ENCODE measurements at regions not wholly inside any gene's neighbourhood (a gene's known extent, or its start where the extent isn't known, plus 50 kb on each side); places are given as distances from the start of the nearest gene placed in this dataset.

- ATAC-seq = no peak
- DNase-seq (ENCODE audit: missing footprints) = no peak
- intact Hi-C loops (cut with DNase I) = no loop called here
These were observed 133.8 kb downstream of the TMEM38B start for GRCh38 chr9:105828171-105828570.

GRCh38 chr9:105828596-105829213 is 134.4 kb downstream of the TMEM38B start:
- DNase-seq (ENCODE audit: missing footprints) (no peak), ATAC-seq (no peak)
- intact Hi-C loops (cut with DNase I) = no loop called here

- intact Hi-C loops (cut with DNase I) = no loop called here
- DNase-seq (ENCODE audit: missing footprints) (no peak), ATAC-seq (no peak)
These were observed 136.1 kb downstream of the TMEM38B start for GRCh38 chr9:105830461-105830860.

- DNase-seq (ENCODE audit: missing footprints) (no peak), ATAC-seq (no peak)
- intact Hi-C loops (cut with DNase I) = no loop called here
These were observed 137.9 kb downstream of the TMEM38B start for GRCh38 chr9:105832096-105832710.

- intact Hi-C loops (cut with DNase I) = no loop called here
- ATAC-seq = no peak
These were observed 139.1 kb downstream of the TMEM38B start for GRCh38 chr9:105833271-105833975.

GRCh38 chr9:105834404-105834803 is 140.1 kb downstream of the TMEM38B start:
- no peak for DNase-seq (ENCODE audit: missing footprints)
- ATAC-seq = no peak
- intact Hi-C loops (cut with DNase I) = no loop called here

More at GRCh38 chr9:105833271-105833975, 139.1 kb downstream of the TMEM38B start:
- no peak for DNase-seq (ENCODE audit: missing footprints)

- intact Hi-C loops (cut with DNase I) = no loop called here
- ATAC-seq (peak; percentile 44), DNase-seq (ENCODE audit: missing footprints) (peak; percentile 64)
These were observed 141.4 kb downstream of the TMEM38B start for GRCh38 chr9:105835721-105836120.

- no peak for ATAC-seq
- intact Hi-C loops (cut with DNase I) = no loop called here
- no peak for DNase-seq (ENCODE audit: missing footprints)
These were observed 142.8 kb downstream of the TMEM38B start for GRCh38 chr9:105836936-105837660.

GRCh38 chr9:105841562-105841961 is 147.2 kb downstream of the TMEM38B start:
- intact Hi-C loops (cut with DNase I) = no loop called here
- no peak for ATAC-seq
- DNase-seq (ENCODE audit: missing footprints) = no peak

GRCh38 chr9:105842023-105842644 is 147.8 kb downstream of the TMEM38B start:
- DNase-seq (ENCODE audit: missing footprints) (no peak), ATAC-seq (no peak)
- intact Hi-C loops (cut with DNase I) = loop anchor here (1.0 kb wide), 1 partner anchor 39 kb away; no protein-coding TSS in a partner anchor

GRCh38 chr9:105846825-105847224 is 152.5 kb downstream of the TMEM38B start:
- ATAC-seq (no peak), DNase-seq (ENCODE audit: missing footprints) (no peak)
- intact Hi-C loops (cut with DNase I) = no loop called here

- DNase-seq (ENCODE audit: missing footprints) = no peak
- no peak for ATAC-seq
- intact Hi-C loops (cut with DNase I) = no loop called here
These were observed 156.6 kb downstream of the TMEM38B start for GRCh38 chr9:105850852-105851500.

- no peak for DNase-seq (ENCODE audit: missing footprints)
- intact Hi-C loops (cut with DNase I) = no loop called here
- ATAC-seq = no peak
These were observed 159.9 kb downstream of the TMEM38B start for GRCh38 chr9:105854026-105854782.

- DNase-seq (ENCODE audit: missing footprints) = no peak
- no peak for ATAC-seq
- intact Hi-C loops (cut with DNase I) = no loop called here
These were observed 160.7 kb downstream of the TMEM38B start for GRCh38 chr9:105854783-105855724.

GRCh38 chr9:105855987-105856386 is 161.6 kb downstream of the TMEM38B start:
- DNase-seq (ENCODE audit: missing footprints) (no peak), ATAC-seq (no peak)
- intact Hi-C loops (cut with DNase I) = no loop called here

GRCh38 chr9:105858006-105858690 is 163.8 kb downstream of the TMEM38B start:
- intact Hi-C loops (cut with DNase I) = no loop called here
- DNase-seq (ENCODE audit: missing footprints) = no peak
- ATAC-seq = no peak

All from Right ventricle myocardium inferior (tissue), 1 donor.